HepG2 (cell line): ENCODE measurements at regions not wholly inside any gene's neighbourhood (a gene's known extent, or its start where the extent isn't known, plus 50 kb on each side); places are given as distances from the start of the nearest gene placed in this dataset.

Experiments used
- ATAC-seq: fragments of 200-7000 bp; cut with Tn5 transposase; 3 replicates; pipeline ENCODE4 v1.9.1; 2020; ENCODE audit warnings: mild to moderate bottlenecking, moderate library complexity
- BruUV-seq: library from RNA; stranded (reverse); fragments of 400-500 nt; replicated peaks from 2 replicates; lab custom pipeline; 2021; lab: Mats Ljungman, UMichigan
- CTCF ChIA-PET: fragments of 300-600 bp; formaldehyde crosslinking; extraction: SDS; loops from one replicate; lab custom pipeline; 2021; ENCODE audit warnings: low total read pairs, inconsistent platforms, low intra/inter-chr PET ratio; lab: Yijun Ruan, JAX
- POLR2A ChIA-PET: fragments of 350-600 bp; sonication (Branson Sonifier 250); formaldehyde crosslinking; loops from one replicate; lab custom pipeline; 2020; ENCODE audit warnings: antibody characterized with exemption, inconsistent platforms; lab: Yijun Ruan, JAX
- DNase-seq: peaks from one replicate; pipeline ENCODE4 v3.0.0-alpha.2; 2015; ENCODE audit warnings: low spot score
- FAIRE-seq: peaks from 3 replicates; lab custom pipeline; 2011; peaks lifted over from hg19 to GRCh38; lab: Jason Lieb, UNC
- H2AFZ ChIP-seq: one replicate; pipeline ENCODE4 v1.6.1; 2011; ENCODE audit warnings: low read length, inconsistent platforms
- H3K27ac ChIP-seq: fragments of 300-600 bp; 3 replicates; pipeline ENCODE4 v1.8.0; 2011; ENCODE audit warnings: mixed run types, mild to moderate bottlenecking, mixed read lengths, low read length, inconsistent platforms; ENCODE audit not compliant: insufficient read depth; ENCODE audit errors: extremely low read length
- H3K27me3 ChIP-seq, 2 experiments: fragments of 200-600 bp in 1 of 2; 2 replicates in 1 of 2; 3 replicates in 1 of 2; pipeline versions ENCODE4 v1.6.0 to v1.8.0; 2011; ENCODE audit warnings: low read length in 2 of 2, mild to moderate bottlenecking in 2 of 2, moderate library complexity in 2 of 2, inconsistent platforms in 1 of 2; ENCODE audit not compliant: insufficient read depth in 2 of 2, control insufficient read depth in 1 of 2
- H3K36me3 ChIP-seq, 2 experiments: fragments of 200-600 bp in 1 of 2; replicated peaks in 1 of 2; 2 replicates in 1 of 2; 3 replicates in 1 of 2; pipeline versions ENCODE4 v1.5.1 to v1.8.0; 2011; ENCODE audit warnings: low read length in 2 of 2, inconsistent platforms in 1 of 2; ENCODE audit not compliant: insufficient read depth in 2 of 2, control insufficient read depth in 1 of 2
- H3K4me1 ChIP-seq: 2 replicates; pipeline ENCODE4 v1.5.1; 2012; ENCODE audit warnings: low read length, inconsistent platforms; ENCODE audit not compliant: insufficient read depth
- H3K4me2 ChIP-seq: 2 replicates; pipeline ENCODE4 v1.6.0; 2011; ENCODE audit warnings: low read depth, low read length, inconsistent platforms
- H3K4me3 ChIP-seq, 3 experiments: fragments of 200-600 bp in 1 of 3; sonication (generic), shearing (Covaris generic) in 1 of 3; replicated peaks in 1 of 3; 2 replicates each; pipeline ENCODE4 v1.5.1; 2011 to 2016; ENCODE audit warnings: low read length in 3 of 3, inconsistent platforms in 2 of 3, low read depth in 2 of 3, mild to moderate bottlenecking in 2 of 3, control low read depth in 1 of 3, mixed read lengths in 1 of 3; ENCODE audit not compliant: insufficient read depth in 1 of 3
- H3K79me2 ChIP-seq: one replicate; pipeline ENCODE4 v1.6.1; 2011; ENCODE audit warnings: low read length, inconsistent platforms; ENCODE audit not compliant: insufficient read depth
- H3K9ac ChIP-seq: 2 replicates; pipeline ENCODE4 v1.6.0; 2011; ENCODE audit warnings: mild to moderate bottlenecking, low read depth, low read length, inconsistent platforms; ENCODE audit not compliant: insufficient read depth
- H3K9me3 ChIP-seq: 2 replicates; pipeline ENCODE4 v1.5.1; 2012; ENCODE audit warnings: mild to moderate bottlenecking, low read length
- H4K20me1 ChIP-seq: 2 replicates; pipeline ENCODE4 v1.6.0; 2011; ENCODE audit warnings: inconsistent platforms, mild to moderate bottlenecking, low read length, moderate library complexity; ENCODE audit not compliant: insufficient read depth
- ATF7-NPFF ChIP-seq: sonication (generic); formaldehyde crosslinking; IDR thresholded peaks from 2 replicates; pipeline ENCODE4 v1.8.1; 2023; ENCODE audit warnings: mild to moderate bottlenecking, low read depth, missing genetic modification reagents, moderate library complexity
- SP140L ChIP-seq: sonication (generic); formaldehyde crosslinking; IDR thresholded peaks from 2 replicates; pipeline ENCODE4 v1.4.0; 2020; ENCODE audit warnings: missing genetic modification reagents, borderline replicate concordance
- ZEB1 ChIP-seq: IDR thresholded peaks from 2 replicates; pipeline ENCODE4 v1.6.1; 2012; ENCODE audit warnings: mild to moderate bottlenecking, low read depth, inconsistent platforms; ENCODE audit not compliant: insufficient replicate concordance
- ZNF709 ChIP-seq: sonication (generic); formaldehyde crosslinking; IDR thresholded peaks from 2 replicates; pipeline ENCODE4 v1.5.0; 2020; ENCODE audit warnings: mild to moderate bottlenecking, missing genetic modification reagents
- ZSCAN21 ChIP-seq: sonication (generic); formaldehyde crosslinking; IDR thresholded peaks from 2 replicates; pipeline ENCODE4 v1.8.0; 2022; ENCODE audit warnings: mild to moderate bottlenecking, missing genetic modification reagents, moderate library complexity, borderline replicate concordance
- WGBS: methylation state at CpG from one replicate; pipeline ENCODE4 v1.1.6; 2017; ENCODE audit warnings: low lambda C conversion rate; 5-methylcytosine and 5-hydroxymethylcytosine counted together
- in situ Hi-C: cut with HindIII; loops from 2 replicates; pipeline ENCODE4 v1.10.0; 2017; ENCODE audit warnings: low pct_unique_long_range_greater_than_20kb; ENCODE audit not compliant: extremely low pct_ligation_motif_present
- intact Hi-C: fragments of 100-400 bp; cut with micrococcal nuclease; formaldehyde crosslinking; loops from one replicate; pipeline ENCODE4 v1.10.0; 2022; ENCODE audit not compliant: unreplicated experiment
- TF ChIP-seq, protein P1 (sequence below): sonication (generic); formaldehyde crosslinking; IDR thresholded peaks from 2 replicates; pipeline ENCODE4 v1.4.0; 2020; ENCODE audit warnings: missing genetic modification reagents
- TF ChIP-seq, protein P2 (sequence below): IDR thresholded peaks from 2 replicates; pipeline ENCODE4 v1.6.1; 2018; ENCODE audit warnings: missing genetic modification reagents, mild to moderate bottlenecking, missing compliant biosample characterization

- TF ChIP-seq, protein P1, sequence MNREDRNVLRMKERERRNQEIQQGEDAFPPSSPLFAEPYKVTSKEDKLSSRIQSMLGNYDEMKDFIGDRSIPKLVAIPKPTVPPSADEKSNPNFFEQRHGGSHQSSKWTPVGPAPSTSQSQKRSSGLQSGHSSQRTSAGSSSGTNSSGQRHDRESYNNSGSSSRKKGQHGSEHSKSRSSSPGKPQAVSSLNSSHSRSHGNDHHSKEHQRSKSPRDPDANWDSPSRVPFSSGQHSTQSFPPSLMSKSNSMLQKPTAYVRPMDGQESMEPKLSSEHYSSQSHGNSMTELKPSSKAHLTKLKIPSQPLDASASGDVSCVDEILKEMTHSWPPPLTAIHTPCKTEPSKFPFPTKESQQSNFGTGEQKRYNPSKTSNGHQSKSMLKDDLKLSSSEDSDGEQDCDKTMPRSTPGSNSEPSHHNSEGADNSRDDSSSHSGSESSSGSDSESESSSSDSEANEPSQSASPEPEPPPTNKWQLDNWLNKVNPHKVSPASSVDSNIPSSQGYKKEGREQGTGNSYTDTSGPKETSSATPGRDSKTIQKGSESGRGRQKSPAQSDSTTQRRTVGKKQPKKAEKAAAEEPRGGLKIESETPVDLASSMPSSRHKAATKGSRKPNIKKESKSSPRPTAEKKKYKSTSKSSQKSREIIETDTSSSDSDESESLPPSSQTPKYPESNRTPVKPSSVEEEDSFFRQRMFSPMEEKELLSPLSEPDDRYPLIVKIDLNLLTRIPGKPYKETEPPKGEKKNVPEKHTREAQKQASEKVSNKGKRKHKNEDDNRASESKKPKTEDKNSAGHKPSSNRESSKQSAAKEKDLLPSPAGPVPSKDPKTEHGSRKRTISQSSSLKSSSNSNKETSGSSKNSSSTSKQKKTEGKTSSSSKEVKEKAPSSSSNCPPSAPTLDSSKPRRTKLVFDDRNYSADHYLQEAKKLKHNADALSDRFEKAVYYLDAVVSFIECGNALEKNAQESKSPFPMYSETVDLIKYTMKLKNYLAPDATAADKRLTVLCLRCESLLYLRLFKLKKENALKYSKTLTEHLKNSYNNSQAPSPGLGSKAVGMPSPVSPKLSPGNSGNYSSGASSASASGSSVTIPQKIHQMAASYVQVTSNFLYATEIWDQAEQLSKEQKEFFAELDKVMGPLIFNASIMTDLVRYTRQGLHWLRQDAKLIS (CRISPR knock-in tag), result no peak
- TF ChIP-seq, all 625 proteins: peak for 0
Measured at GRCh38 chr2:53434466-53434865, 333.1 kb upstream of the CHAC2 start (continued).

GRCh38 chr2:53432936-53433335, 334.7 kb upstream of the CHAC2 start:
- no peaks in the 10 kb centered on the region for H4K20me1 ChIP-seq
- no peak overlapping the region for H3K4me3 ChIP-seq
- H3K79me2 ChIP-seq, result no peaks in the 10 kb centered on the region
- no peaks in the 10 kb centered on the region for H3K9me3 ChIP-seq
- DNase-seq (no peak), FAIRE-seq (no peak), ATAC-seq (no peak)
- TF ChIP-seq SP140L (CRISPR knock-in tag) (no peak), ZNF709 (CRISPR knock-in tag) (no peak), ATF7-NPFF (CRISPR knock-in tag) (no peak), ZEB1 (no peak), ZSCAN21 (CRISPR knock-in tag) (no peak)
- TF ChIP-seq, protein P2, sequence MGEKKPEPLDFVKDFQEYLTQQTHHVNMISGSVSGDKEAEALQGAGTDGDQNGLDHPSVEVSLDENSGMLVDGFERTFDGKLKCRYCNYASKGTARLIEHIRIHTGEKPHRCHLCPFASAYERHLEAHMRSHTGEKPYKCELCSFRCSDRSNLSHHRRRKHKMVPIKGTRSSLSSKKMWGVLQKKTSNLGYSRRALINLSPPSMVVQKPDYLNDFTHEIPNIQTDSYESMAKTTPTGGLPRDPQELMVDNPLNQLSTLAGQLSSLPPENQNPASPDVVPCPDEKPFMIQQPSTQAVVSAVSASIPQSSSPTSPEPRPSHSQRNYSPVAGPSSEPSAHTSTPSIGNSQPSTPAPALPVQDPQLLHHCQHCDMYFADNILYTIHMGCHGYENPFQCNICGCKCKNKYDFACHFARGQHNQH (CRISPR knock-in tag), result no peak
- no peaks in the 10 kb centered on the region for H3K36me3 ChIP-seq
- ChIA-PET POLR2A (no interaction called here), CTCF (no interaction called here)
- BruUV-seq, result no TSS peak
- in situ Hi-C loops, result no loop called here
- intact Hi-C loops, result no loop called here
- WGBS, result 7% methylated on average over 3 of the region's 3 CpGs
- H3K4me1 ChIP-seq, result no peaks in the 10 kb centered on the region
- H3K4me2 ChIP-seq, result no peak overlapping the region
- H3K27me3 ChIP-seq, result no peaks in the 10 kb centered on the region
- H2AFZ ChIP-seq, result no peak overlapping the region
- H3K9ac ChIP-seq, result no peak overlapping the region
- no peak overlapping the region for H3K27ac ChIP-seq
